Right lobe of liver (tissue), 6 donors: ENCODE measurements at regions not wholly inside any gene's neighbourhood (a gene's known extent, or its start where the extent isn't known, plus 50 kb on each side); places are given as distances from the start of the nearest gene placed in this dataset.

Experiments
- ATAC-seq, 4 donors: fragments of 200-7000 bp; cut with Tn5 transposase; one replicate each; pipeline ENCODE4 v1.9.1; 2020; ENCODE audit warnings: mild to moderate bottlenecking in 4 of 4, moderate library complexity in 4 of 4
- DNase-seq, 3 donors: peaks; one replicate each; pipeline ENCODE4 v3.0.0-alpha.2; 2020
- H3K27ac ChIP-seq, 3 donors: fragments of 200-600 bp; one replicate each; pipeline ENCODE4 v1.8.0; 2022
- H3K27me3 ChIP-seq, 2 donors: fragments of 200-600 bp; one replicate each; pipeline ENCODE4 v1.8.0; 2022
- H3K36me3 ChIP-seq, 4 donors: fragments of 200-600 bp; sonication (generic) in 1 of 4; one replicate each; pipeline versions ENCODE4 v1.5.1 to v1.8.0; 2017 to 2022; ENCODE audit warnings: control low read depth in 1 of 4
- H3K4me1 ChIP-seq, 4 donors: fragments of 200-600 bp; sonication (generic) in 1 of 4; one replicate each; pipeline versions ENCODE4 v1.5.1 to v1.8.0; 2017 to 2022; ENCODE audit warnings: control low read depth in 1 of 4
- H3K4me3 ChIP-seq, 3 donors: fragments of 200-600 bp; one replicate each; pipeline ENCODE4 v1.8.0; 2022
- H3K9me3 ChIP-seq, 4 donors: fragments of 200-600 bp; sonication (generic) in 1 of 4; one replicate each; pipeline versions ENCODE4 v1.5.1 to v1.8.0; 2017 to 2022; ENCODE audit warnings: control low read depth in 1 of 4
- POLR2A ChIP-seq: fragments of 450-650 bp; IDR thresholded peaks from one replicate; pipeline ENCODE4 v1.6.1; 2017; ENCODE audit warnings: antibody characterized with exemption, mild to moderate bottlenecking
- WGBS: methylation state at CpG from one replicate; pipeline ENCODE4 v1.1.6; 2018; ENCODE audit warnings: low coverage, low lambda C conversion rate; ENCODE audit not compliant: insufficient coverage; ENCODE audit errors: missing lambda C conversion rate; 5-methylcytosine and 5-hydroxymethylcytosine counted together
- intact Hi-C, 2 donors: fragments of 100-400 bp; cut with DNase I; formaldehyde crosslinking; loops; one replicate each; pipeline versions ENCODE4 v1.11.2 to v1.14.1; 2022
- TF ChIP-seq, protein P1 (sequence below), 4 donors: fragments of 200-600 bp in 3 of 4; fragments of 450-650 bp in 1 of 4; IDR thresholded peaks; one replicate each; pipeline versions ENCODE4 v1.5.1 to v1.8.0; 2016 to 2022; ENCODE audit warnings: antibody characterized with exemption in 4 of 4, mild to moderate bottlenecking in 2 of 4
- donor health status: DM: no; HTN: yes; CAD: no.
- donor health status: DM: no; HTN: no; CAD: no.
- donor health status: DM: no; HTN: no; CAD: no.
- donor health status: DM: no; HTN: yes; CAD: no.
- donor health status: DM: no; HTN: yes; CAD: no.

DNA sequence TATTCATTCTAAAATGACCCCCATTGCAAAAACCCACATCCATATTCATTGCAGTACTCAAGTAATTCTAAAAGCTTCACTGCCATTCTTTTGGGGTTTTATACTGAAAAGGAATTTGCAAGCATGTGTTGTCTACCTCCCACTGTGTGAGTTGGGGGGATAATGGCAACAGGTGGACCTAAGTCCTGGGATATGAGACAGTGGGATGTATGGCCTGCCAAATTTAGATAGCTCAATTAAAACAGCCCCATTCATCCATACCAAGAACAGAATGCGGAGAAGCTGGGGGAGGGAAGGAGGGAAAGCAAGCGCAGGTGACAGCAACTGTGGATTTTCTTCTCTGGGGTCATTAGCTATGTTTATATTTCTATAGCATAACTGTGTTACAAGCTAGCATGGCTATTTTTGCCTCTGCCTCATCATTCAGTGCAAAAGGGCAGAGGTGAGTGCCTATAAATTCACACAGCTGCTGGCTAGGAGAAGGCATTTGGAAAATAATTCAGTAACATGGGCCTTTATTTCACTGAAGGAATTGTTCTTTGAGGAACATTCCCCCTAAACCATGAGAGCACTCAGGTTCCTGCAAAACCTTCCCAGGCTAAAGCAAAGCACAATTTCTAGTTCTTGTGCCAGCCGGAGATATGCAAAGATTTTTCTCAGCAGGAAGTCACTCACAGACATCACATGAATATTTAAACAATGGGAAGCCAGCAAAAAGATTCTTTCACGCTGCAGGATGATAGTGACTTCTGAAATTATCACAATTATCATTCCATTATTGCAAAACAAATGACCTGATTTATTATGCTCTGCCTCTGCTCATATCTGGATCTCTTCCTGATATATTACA lies 393.9 kb upstream of the ACVR2A start:
- no peak overlapping the region for H3K4me3 ChIP-seq
- H3K27ac ChIP-seq = no peak overlapping the region
- intact Hi-C loops = no loop called here
- DNase-seq (no peak), ATAC-seq (no peak)
- H3K36me3 ChIP-seq = no peaks in the 10 kb centered on the region
- H3K27me3 ChIP-seq = no peaks in the 10 kb centered on the region
- H3K4me1 ChIP-seq = no peaks in the 10 kb centered on the region
- H3K9me3 ChIP-seq = no peaks in the 10 kb centered on the region
- WGBS = 58% methylated on average over 3 of the region's 4 CpGs
- TF ChIP-seq POLR2A = no peak
- TF ChIP-seq, protein P1, sequence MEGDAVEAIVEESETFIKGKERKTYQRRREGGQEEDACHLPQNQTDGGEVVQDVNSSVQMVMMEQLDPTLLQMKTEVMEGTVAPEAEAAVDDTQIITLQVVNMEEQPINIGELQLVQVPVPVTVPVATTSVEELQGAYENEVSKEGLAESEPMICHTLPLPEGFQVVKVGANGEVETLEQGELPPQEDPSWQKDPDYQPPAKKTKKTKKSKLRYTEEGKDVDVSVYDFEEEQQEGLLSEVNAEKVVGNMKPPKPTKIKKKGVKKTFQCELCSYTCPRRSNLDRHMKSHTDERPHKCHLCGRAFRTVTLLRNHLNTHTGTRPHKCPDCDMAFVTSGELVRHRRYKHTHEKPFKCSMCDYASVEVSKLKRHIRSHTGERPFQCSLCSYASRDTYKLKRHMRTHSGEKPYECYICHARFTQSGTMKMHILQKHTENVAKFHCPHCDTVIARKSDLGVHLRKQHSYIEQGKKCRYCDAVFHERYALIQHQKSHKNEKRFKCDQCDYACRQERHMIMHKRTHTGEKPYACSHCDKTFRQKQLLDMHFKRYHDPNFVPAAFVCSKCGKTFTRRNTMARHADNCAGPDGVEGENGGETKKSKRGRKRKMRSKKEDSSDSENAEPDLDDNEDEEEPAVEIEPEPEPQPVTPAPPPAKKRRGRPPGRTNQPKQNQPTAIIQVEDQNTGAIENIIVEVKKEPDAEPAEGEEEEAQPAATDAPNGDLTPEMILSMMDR (IDR thresholded peaks at IDR 0.05) = no peak

DNA sequence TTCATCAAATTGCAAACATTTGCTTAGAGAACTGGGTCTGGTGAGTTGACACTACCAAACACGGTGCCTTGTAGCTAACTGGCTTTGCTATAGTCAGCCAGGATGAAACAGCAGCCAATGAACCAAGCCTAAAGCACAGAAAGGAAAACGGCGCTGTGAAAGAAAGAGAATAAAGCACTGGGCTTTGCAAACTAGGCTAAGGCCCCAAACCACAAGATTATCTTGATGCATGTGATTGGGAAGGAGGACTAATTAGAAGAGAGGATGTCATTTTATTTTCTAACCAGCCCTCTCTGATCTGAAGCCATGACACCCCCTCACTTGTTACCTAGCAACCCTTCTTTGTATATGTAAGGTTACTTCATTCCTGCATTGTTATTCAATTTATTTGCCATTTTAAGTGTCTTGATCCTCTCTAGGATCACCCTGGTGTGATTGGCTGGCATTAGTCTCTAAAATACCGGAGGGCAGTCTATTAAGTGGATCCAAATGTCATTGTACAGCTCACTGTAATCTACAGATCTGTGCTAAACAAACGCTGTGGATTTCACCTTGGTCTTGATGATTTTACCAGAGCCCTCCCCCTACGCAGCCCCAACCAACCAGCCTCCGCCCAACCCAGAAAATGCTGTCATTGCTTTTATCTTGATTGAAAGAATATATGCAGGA lies 395.4 kb upstream of the ACVR2A start:
- DNase-seq (no peak), ATAC-seq (no peak)
- TF ChIP-seq, protein P1 (IDR thresholded peaks at IDR 0.05) = no peak
- no peak for TF ChIP-seq POLR2A
- WGBS = 59% methylated on average over 7 of the region's 7 CpGs
- intact Hi-C loops = no loop called here
- H3K9me3 ChIP-seq = no peaks in the 10 kb centered on the region
- no peak overlapping the region for H3K4me3 ChIP-seq
- H3K27ac ChIP-seq = no peak overlapping the region
- H3K27me3 ChIP-seq = no peaks in the 10 kb centered on the region
- no peaks in the 10 kb centered on the region for H3K36me3 ChIP-seq
- no peaks in the 10 kb centered on the region for H3K4me1 ChIP-seq

DNA sequence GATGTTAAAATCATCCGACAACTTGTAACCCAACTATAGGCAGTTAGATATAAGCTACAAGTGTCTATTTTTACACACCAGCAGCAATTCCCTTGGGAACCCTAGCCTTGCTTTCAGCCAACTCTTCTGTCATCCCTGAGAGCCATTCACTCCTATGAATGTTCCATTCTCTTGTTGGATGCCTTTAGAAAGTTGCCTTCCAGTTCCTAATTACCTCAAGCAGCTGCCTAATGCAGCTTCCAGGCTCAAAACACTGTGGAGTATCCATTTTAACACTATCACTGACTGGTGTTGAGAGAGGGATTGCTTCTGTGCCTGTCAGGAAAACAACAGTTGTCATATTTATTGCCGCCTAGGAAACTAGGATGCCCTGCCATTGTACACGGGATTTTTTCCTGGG lies 402.0 kb upstream of the ACVR2A start:
- Histone ChIP-seq H3K4me1 (no peaks in the 10 kb centered on the region), H3K9me3 (no peaks in the 10 kb centered on the region), H3K27me3 (no peaks in the 10 kb centered on the region), H3K36me3 (no peaks in the 10 kb centered on the region), H3K4me3 (no peak overlapping the region), H3K27ac (no peak overlapping the region)
- TF ChIP-seq POLR2A = no peak
- TF ChIP-seq, protein P1 (IDR thresholded peaks at IDR 0.05) = no peak
- intact Hi-C loops = no loop called here
- 64% methylated on average over 3 of the region's 3 CpGs for whole genome bisulfite sequencing
- DNase-seq = no peak
- no peak for ATAC-seq

DNA sequence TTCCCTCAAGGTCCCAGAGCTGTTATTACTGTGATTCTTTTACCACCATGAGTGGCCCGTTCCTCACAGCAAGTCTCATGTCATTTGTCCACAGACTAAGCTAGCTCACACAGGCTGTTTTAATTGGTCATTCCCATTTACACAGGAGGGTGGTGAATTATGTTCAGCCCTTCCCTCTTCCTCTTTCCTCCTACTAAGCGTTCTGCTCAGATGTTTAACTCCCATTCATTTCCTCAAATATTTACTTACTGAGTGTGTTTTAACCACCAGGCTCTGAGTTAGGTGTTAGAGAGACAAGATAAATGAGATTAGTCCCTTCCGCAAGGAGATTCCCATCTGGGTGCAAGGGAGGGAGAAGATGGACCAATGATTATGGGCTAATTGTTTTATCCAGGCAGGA lies 403.6 kb upstream of the ACVR2A start:
- no peak overlapping the region for H3K4me3 ChIP-seq
- H3K36me3 ChIP-seq = no peaks in the 10 kb centered on the region
- H3K27ac ChIP-seq = no peak overlapping the region
- ATAC-seq = no peak
- H3K27me3 ChIP-seq = no peaks in the 10 kb centered on the region
- no peaks in the 10 kb centered on the region for H3K9me3 ChIP-seq
- H3K4me1 ChIP-seq = peaks cover 0 to 5% (median 0%) of the 10 kb centered on the region in 4 donors
- DNase-seq = no peak
- TF ChIP-seq POLR2A = no peak
- TF ChIP-seq, protein P1 (IDR thresholded peaks at IDR 0.05) = no peak
- WGBS = 74% methylated on average over 3 of the region's 3 CpGs
- intact Hi-C loops = no loop called here
